Lung (tissue), 11 donors: ENCODE measurements at regions not wholly inside any gene's neighbourhood (a gene's known extent, or its start where the extent isn't known, plus 50 kb on each side); places are given as distances from the start of the nearest gene placed in this dataset.

Experiments used
- ATAC-seq: fragments of 200-7000 bp; cut with Tn5 transposase; one replicate; pipeline ENCODE4 v1.9.1; 2020; ENCODE audit warnings: moderate number of reproducible peaks; ENCODE audit not compliant: insufficient read depth, low FRiP score
- DNase-seq, 3 donors: peaks; one replicate each; pipeline ENCODE4 v3.0.0-alpha.2; 2013 to 2017
- H3K27ac ChIP-seq, 2 donors: one replicate each; pipeline ENCODE4 v1.5.1; 2013; ENCODE audit warnings: mild to moderate bottlenecking in 2 of 2, moderate library complexity in 2 of 2, control low read depth in 1 of 2, inconsistent platforms in 1 of 2, low read depth in 1 of 2, low read length in 1 of 2
- H3K27me3 ChIP-seq, 3 donors: one replicate each; pipeline ENCODE4 v1.5.1; 2013; ENCODE audit warnings: low read length in 2 of 3; ENCODE audit not compliant: control insufficient read depth in 3 of 3, insufficient read depth in 3 of 3
- H3K36me3 ChIP-seq, 4 donors: one replicate each; pipeline ENCODE4 v1.5.1; 2013; ENCODE audit warnings: low read length in 4 of 4, mild to moderate bottlenecking in 1 of 4, moderate library complexity in 1 of 4; ENCODE audit not compliant: control insufficient read depth in 4 of 4, insufficient read depth in 4 of 4
- H3K4me1 ChIP-seq, 5 donors: one replicate each; pipeline ENCODE4 v1.5.1; 2013; ENCODE audit warnings: low read length in 5 of 5, mild to moderate bottlenecking in 2 of 5, moderate library complexity in 1 of 5; ENCODE audit not compliant: control insufficient read depth in 5 of 5, insufficient read depth in 5 of 5
- H3K4me3 ChIP-seq: one replicate; pipeline ENCODE4 v1.5.1; 2013; ENCODE audit warnings: mild to moderate bottlenecking, control low read depth, moderate library complexity
- H3K9ac ChIP-seq, 2 donors: one replicate each; pipeline ENCODE4 v1.5.1; 2013; ENCODE audit warnings: low read length in 2 of 2, control low read depth in 1 of 2; ENCODE audit not compliant: insufficient read depth in 1 of 2
- H3K9me3 ChIP-seq, 4 donors: one replicate each; pipeline ENCODE4 v1.5.1; 2013; ENCODE audit warnings: low read length in 3 of 4, mild to moderate bottlenecking in 1 of 4, moderate library complexity in 1 of 4; ENCODE audit not compliant: control insufficient read depth in 4 of 4, insufficient read depth in 3 of 4
- WGBS, 2 donors: extraction: QIAGEN DNeasy Blood & Tissue Kit; methylation state at CpG; one replicate each; pipeline ENCODE4 v1.1.7; 2013; 5-methylcytosine and 5-hydroxymethylcytosine counted together
- TF ChIP-seq, protein P1 (sequence below): IDR thresholded peaks from 2 replicates; pipeline ENCODE4 v1.5.1; 2012; ENCODE audit warnings: mild to moderate bottlenecking; ENCODE audit errors: control extremely low read depth, extremely low read depth
- donor health status: control.
- donor health status: control.
- donor health status: Bipolar disorder and iron deficiency.
- donor health status: healthy.
- donor health status: DM: yes; HTN: yes; CAD: no.

DNA sequence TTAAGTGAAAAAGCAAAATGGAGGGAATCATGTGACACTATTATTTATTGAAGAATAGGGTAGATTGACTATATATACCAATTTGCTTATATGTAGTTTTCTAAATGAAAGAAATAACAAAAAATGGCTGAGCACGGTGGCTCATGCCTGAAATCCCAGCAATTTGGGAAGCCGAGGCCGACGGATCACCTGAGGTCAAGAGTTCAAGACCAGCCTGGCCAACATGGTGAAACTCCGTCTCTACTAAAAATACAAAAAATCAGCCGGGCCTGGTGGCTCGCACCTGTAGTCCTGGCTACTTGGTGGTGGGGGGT is 59.3 kb upstream of the MYCN start:
- no peak for ATAC-seq
- H3K36me3 ChIP-seq, result no peaks in the 10 kb centered on the region
- 82 to 84% methylated on average over 7 of the region's 7 CpGs for WGBS, 2 donors
- no peaks in the 10 kb centered on the region for H3K27me3 ChIP-seq
- no peak overlapping the region for H3K4me3 ChIP-seq
- no peaks in the 10 kb centered on the region for H3K4me1 ChIP-seq
- TF ChIP-seq, protein P1, sequence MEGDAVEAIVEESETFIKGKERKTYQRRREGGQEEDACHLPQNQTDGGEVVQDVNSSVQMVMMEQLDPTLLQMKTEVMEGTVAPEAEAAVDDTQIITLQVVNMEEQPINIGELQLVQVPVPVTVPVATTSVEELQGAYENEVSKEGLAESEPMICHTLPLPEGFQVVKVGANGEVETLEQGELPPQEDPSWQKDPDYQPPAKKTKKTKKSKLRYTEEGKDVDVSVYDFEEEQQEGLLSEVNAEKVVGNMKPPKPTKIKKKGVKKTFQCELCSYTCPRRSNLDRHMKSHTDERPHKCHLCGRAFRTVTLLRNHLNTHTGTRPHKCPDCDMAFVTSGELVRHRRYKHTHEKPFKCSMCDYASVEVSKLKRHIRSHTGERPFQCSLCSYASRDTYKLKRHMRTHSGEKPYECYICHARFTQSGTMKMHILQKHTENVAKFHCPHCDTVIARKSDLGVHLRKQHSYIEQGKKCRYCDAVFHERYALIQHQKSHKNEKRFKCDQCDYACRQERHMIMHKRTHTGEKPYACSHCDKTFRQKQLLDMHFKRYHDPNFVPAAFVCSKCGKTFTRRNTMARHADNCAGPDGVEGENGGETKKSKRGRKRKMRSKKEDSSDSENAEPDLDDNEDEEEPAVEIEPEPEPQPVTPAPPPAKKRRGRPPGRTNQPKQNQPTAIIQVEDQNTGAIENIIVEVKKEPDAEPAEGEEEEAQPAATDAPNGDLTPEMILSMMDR, result no peak
- DNase-seq, result no peak
- H3K27ac ChIP-seq, result no peak overlapping the region
- no peak overlapping the region for H3K9ac ChIP-seq
- peaks cover 0 to 4% (median 0%) of the 10 kb centered on the region in 4 donors for H3K9me3 ChIP-seq

DNA sequence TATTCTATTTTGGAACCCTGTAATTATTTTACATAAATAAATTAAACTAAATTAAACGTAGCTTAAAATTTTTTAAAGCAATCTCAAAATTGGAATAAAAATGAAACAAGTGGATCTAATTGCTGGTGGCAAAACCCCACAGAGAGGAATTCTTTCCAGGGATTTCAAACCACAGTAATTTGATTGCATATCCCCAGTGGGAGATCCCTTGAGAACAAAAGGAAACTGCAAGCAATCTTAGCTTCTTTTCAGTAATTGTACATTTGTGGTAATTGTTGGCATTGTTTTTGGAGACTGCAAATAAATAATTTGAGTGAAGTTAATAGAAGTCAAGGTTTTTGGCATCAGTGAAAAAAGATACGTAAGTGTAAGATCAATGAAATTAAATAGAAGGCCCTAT is 58.7 kb upstream of the MYCN start:
- Histone ChIP-seq H3K4me1 (no peaks in the 10 kb centered on the region), H3K9ac (no peak overlapping the region), H3K4me3 (no peak overlapping the region), H3K9me3 (peaks cover 0 to 3% (median 0%) of the 10 kb centered on the region in 4 donors), H3K36me3 (no peaks in the 10 kb centered on the region), H3K27ac (no peak overlapping the region), H3K27me3 (no peaks in the 10 kb centered on the region)
- DNase-seq (no peak), ATAC-seq (no peak)
- WGBS, 2 donors, result 92% methylated on average over 2 of the region's 2 CpGs
- TF ChIP-seq, protein P1, result no peak

DNA sequence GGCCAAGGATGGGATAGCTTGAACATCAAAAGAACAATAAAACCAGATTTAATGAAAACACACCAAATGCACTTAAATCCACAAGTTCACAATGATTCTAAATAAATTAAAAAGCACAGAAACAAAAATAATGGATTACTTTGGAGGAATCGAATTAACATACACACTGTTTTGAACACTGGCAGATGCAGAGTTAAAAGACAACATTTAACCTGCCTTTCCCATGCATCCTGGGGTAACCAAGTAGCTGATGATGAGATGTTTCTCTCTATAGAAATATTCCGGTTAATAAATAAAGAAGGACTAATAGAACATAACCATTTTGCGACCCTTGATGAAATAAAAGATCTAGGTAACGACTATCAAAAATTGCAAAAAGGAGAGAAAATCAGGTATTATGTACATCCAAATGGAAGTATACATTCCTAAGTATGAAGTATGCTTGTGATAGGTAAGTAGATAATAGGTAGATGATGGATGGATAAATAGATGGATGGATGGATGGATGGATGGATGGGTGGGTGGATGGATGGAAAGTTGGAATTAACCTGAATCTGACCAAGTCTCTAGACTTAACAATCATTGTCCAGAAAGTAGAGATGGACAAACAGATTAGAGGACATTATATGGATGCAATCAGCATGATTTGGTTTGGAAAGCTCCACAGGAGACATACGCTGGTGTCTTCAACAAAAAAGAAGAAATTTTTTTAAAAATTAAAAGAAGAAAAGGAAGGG is 57.4 kb upstream of the MYCN start:
- Histone ChIP-seq H3K9me3 (no peaks in the 10 kb centered on the region), H3K36me3 (no peaks in the 10 kb centered on the region), H3K9ac (no peak overlapping the region), H3K4me3 (no peak overlapping the region), H3K27ac (no peak overlapping the region), H3K27me3 (no peaks in the 10 kb centered on the region), H3K4me1 (peaks cover 0 to under 1% (median 0%) of the 10 kb centered on the region in 5 donors)
- WGBS, 2 donors, result 90 to 96% methylated on average over 5 of the region's 5 CpGs
- DNase-seq, result no peak
- TF ChIP-seq, protein P1, result no peak
- ATAC-seq, result no peak

DNA sequence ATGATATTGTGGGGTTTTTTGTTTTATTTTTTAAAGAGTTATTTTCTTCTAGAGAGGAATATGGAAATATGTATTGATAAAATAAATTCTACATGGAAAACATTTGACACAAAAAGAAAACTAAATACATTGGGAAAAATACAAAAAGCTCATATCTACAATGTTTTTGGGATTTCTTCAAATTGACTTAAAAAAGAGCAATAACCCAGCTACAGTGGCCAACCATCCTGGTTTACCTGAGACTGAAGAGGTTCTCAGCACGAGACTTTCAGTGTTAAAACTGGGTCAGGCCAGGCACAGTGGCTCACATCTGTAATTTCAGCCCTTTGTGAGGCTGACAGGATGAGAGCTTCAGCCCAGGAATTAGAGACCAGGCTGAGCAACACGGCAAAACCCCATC is 56.7 kb upstream of the MYCN start:
- no peak for DNase-seq
- Histone ChIP-seq H3K9ac (no peak overlapping the region), H3K27ac (no peak overlapping the region), H3K4me1 (peaks cover 0 to 8% (median 0%) of the 10 kb centered on the region in 5 donors), H3K9me3 (no peaks in the 10 kb centered on the region), H3K4me3 (no peak overlapping the region), H3K27me3 (no peaks in the 10 kb centered on the region), H3K36me3 (no peaks in the 10 kb centered on the region)
- 86 to 91% methylated on average over 2 of the region's 2 CpGs for WGBS, 2 donors
- ATAC-seq, result no peak
- TF ChIP-seq, protein P1, result no peak
